H1 (cell line): ENCODE measurements at regions not wholly inside any gene's neighbourhood (a gene's known extent, or its start where the extent isn't known, plus 50 kb on each side); places are given as distances from the start of the nearest gene placed in this dataset.

Experiments
- CTCF ChIA-PET: fragments of 300-600 bp; sonication (Branson Sonifier 250); formaldehyde crosslinking; loops from one replicate; lab custom pipeline; 2021; ENCODE audit not compliant: partially characterized antibody; lab: Charles Lee
- POLR2A ChIA-PET: fragments of 300-600 bp; sonication (Branson Sonifier 250); formaldehyde crosslinking; loops from one replicate; lab custom pipeline; 2021; ENCODE audit warnings: inconsistent platforms; ENCODE audit not compliant: partially characterized antibody; lab: Charles Lee
- DNase-seq, 2 experiments: peaks; one replicate each; pipeline versions ENCODE4 v3.0.0 to v3.0.0-alpha.2; 2010 to 2022; ENCODE audit warnings: low spot score in 2 of 2, low read depth in 1 of 2, mixed read lengths in 1 of 2
- FAIRE-seq: peaks from 2 replicates; lab custom pipeline; 2011; peaks lifted over from hg19 to GRCh38; lab: Jason Lieb, UNC
- H2AFZ ChIP-seq: 2 replicates; pipeline ENCODE4 v1.8.1; 2012; ENCODE audit warnings: low read length, inconsistent platforms
- H2AK5ac ChIP-seq: 2 replicates; pipeline ENCODE4 v1.6.1; 2013; ENCODE audit warnings: low read depth, low read length
- H2BK120ac ChIP-seq: replicated peaks from 2 replicates; pipeline ENCODE3; 2013; ENCODE audit warnings: low read depth, low read length, inconsistent platforms
- H2BK12ac ChIP-seq: 2 replicates; pipeline ENCODE4 v1.6.1; 2013; ENCODE audit warnings: low read depth, low read length
- H2BK15ac ChIP-seq: 2 replicates; pipeline ENCODE4 v1.6.1; 2013; ENCODE audit warnings: low read length
- H2BK20ac ChIP-seq: 2 replicates; pipeline ENCODE4 v1.6.1; 2013; ENCODE audit warnings: low read length
- H2BK5ac ChIP-seq: 2 replicates; pipeline ENCODE4 v1.6.1; 2013; ENCODE audit warnings: low read depth, low read length
- H3K14ac ChIP-seq: 2 replicates; pipeline ENCODE4 v1.6.1; 2013; ENCODE audit warnings: inconsistent platforms; ENCODE audit not compliant: insufficient read length
- H3K18ac ChIP-seq: 2 replicates; pipeline ENCODE4 v1.6.1; 2013; ENCODE audit warnings: low read length; ENCODE audit errors: extremely low read depth
- H3K23ac ChIP-seq: 2 replicates; pipeline ENCODE4 v1.6.1; 2013; ENCODE audit warnings: inconsistent platforms; ENCODE audit not compliant: insufficient read length
- H3K23me2 ChIP-seq: 2 replicates; pipeline ENCODE4 v1.6.1; 2013; ENCODE audit warnings: low read depth, low read length
- H3K27ac ChIP-seq: 2 replicates; pipeline ENCODE4 v1.6.1; 2011; ENCODE audit warnings: low read depth, low read length, inconsistent platforms
- H3K27me3 ChIP-seq, 4 experiments: replicated peaks in 1 of 4; 1 replicate in 1 of 4; 2 replicates in 3 of 4; pipeline versions ENCODE4 v1.6.1 to v1.8.1; 2011 to 2013; ENCODE audit warnings: low read length in 3 of 4, mild to moderate bottlenecking in 3 of 4, inconsistent platforms in 2 of 4, mixed read lengths in 2 of 4, moderate library complexity in 1 of 4; ENCODE audit not compliant: control insufficient read depth in 3 of 4, insufficient read depth in 3 of 4; ENCODE audit errors: extremely low read depth in 1 of 4
- H3K36me3 ChIP-seq, 4 experiments: 2 replicates each; pipeline versions ENCODE4 v1.6.1 to v1.8.1; 2011 to 2013; ENCODE audit warnings: mild to moderate bottlenecking in 4 of 4, low read length in 3 of 4, moderate library complexity in 2 of 4, control low read depth in 1 of 4, inconsistent platforms in 1 of 4; ENCODE audit not compliant: insufficient read depth in 4 of 4, control insufficient read depth in 2 of 4
- H3K4ac ChIP-seq: replicated peaks from 2 replicates; pipeline ENCODE3; 2013; ENCODE audit warnings: low read length, low read depth, mixed read lengths, inconsistent platforms; ENCODE audit not compliant: insufficient read length
- H3K4me1 ChIP-seq, 4 experiments: replicated peaks in 1 of 4; 1 replicate in 1 of 4; 2 replicates in 3 of 4; pipeline versions ENCODE4 v1.6.1 to v1.8.1; 2011 to 2013; ENCODE audit warnings: low read length in 3 of 4, inconsistent platforms in 2 of 4, mixed read lengths in 1 of 4; ENCODE audit not compliant: insufficient read depth in 4 of 4, control insufficient read depth in 3 of 4
- H3K4me2 ChIP-seq, 2 experiments: 2 replicates each; pipeline versions ENCODE4 v1.6.1 to v1.8.1; 2011 to 2013; ENCODE audit warnings: low read depth in 2 of 2, low read length in 2 of 2, control low read depth in 1 of 2, inconsistent platforms in 1 of 2, mild to moderate bottlenecking in 1 of 2; ENCODE audit not compliant: insufficient read depth in 1 of 2
- H3K4me3 ChIP-seq, 4 experiments: fragments of 200-600, 300-600 bp in 1 of 4; sonication (generic), shearing (Covaris generic), sonication (Bioruptor Twin) in 1 of 4; 2 replicates each; pipeline versions ENCODE4 v1.5.1 to v1.8.1; 2011 to 2016; ENCODE audit warnings: low read length in 4 of 4, low read depth in 3 of 4, control low read depth in 2 of 4, inconsistent platforms in 2 of 4, mild to moderate bottlenecking in 2 of 4, mixed read lengths in 1 of 4, moderate library complexity in 1 of 4; ENCODE audit not compliant: insufficient read depth in 2 of 4; ENCODE audit errors: extremely low read depth in 1 of 4
- H3K56ac ChIP-seq: replicated peaks from 2 replicates; pipeline ENCODE3; 2013; ENCODE audit warnings: low read depth, mild to moderate bottlenecking, mixed read lengths, low read length, inconsistent platforms; ENCODE audit not compliant: insufficient read length
- H3K79me1 ChIP-seq: 2 replicates; pipeline ENCODE4 v1.6.1; 2013; ENCODE audit warnings: low read depth, low read length, control low read depth
- H3K79me2 ChIP-seq, 2 experiments: 2 replicates each; pipeline versions ENCODE4 v1.6.1 to v1.8.1; 2012 to 2013; ENCODE audit warnings: low read length in 2 of 2, mild to moderate bottlenecking in 2 of 2, inconsistent platforms in 1 of 2; ENCODE audit not compliant: insufficient read depth in 2 of 2, control insufficient read depth in 1 of 2
- H3K9ac ChIP-seq, 4 experiments: replicated peaks in 1 of 4; 1 replicate in 1 of 4; 2 replicates in 3 of 4; pipeline versions ENCODE4 v1.6.1 to v1.8.1; 2011 to 2013; ENCODE audit warnings: low read depth in 3 of 4, low read length in 3 of 4, control low read depth in 2 of 4, mild to moderate bottlenecking in 2 of 4, moderate library complexity in 2 of 4, inconsistent platforms in 1 of 4; ENCODE audit errors: extremely low read depth in 1 of 4
- H3K9me3 ChIP-seq, 2 experiments: 2 replicates each; pipeline versions ENCODE4 v1.6.1 to v1.8.1; 2012 to 2013; ENCODE audit warnings: mild to moderate bottlenecking in 2 of 2, moderate library complexity in 2 of 2, control low read depth in 1 of 2, inconsistent platforms in 1 of 2, low read depth in 1 of 2, low read length in 1 of 2, mixed read lengths in 1 of 2; ENCODE audit not compliant: insufficient read depth in 2 of 2
- H4K20me1 ChIP-seq, 2 experiments: replicated peaks in 1 of 2; 2 replicates each; pipeline versions ENCODE3 to v1.8.1; 2011 to 2013; ENCODE audit warnings: inconsistent platforms in 2 of 2, low read length in 2 of 2, mild to moderate bottlenecking in 1 of 2; ENCODE audit not compliant: insufficient read depth in 2 of 2, control insufficient read depth in 1 of 2
- H4K5ac ChIP-seq: 2 replicates; pipeline ENCODE4 v1.6.1; 2013; ENCODE audit warnings: low read length, low read depth, mixed read lengths, inconsistent platforms; ENCODE audit not compliant: insufficient read length
- H4K8ac ChIP-seq: 2 replicates; pipeline ENCODE4 v1.8.0; 2013; ENCODE audit warnings: mild to moderate bottlenecking, moderate library complexity, low read length, inconsistent platforms; ENCODE audit not compliant: insufficient read depth; ENCODE audit errors: extremely low read depth
- H4K91ac ChIP-seq: replicated peaks from 2 replicates; pipeline ENCODE3; 2013; ENCODE audit warnings: low read length, mixed read lengths, inconsistent platforms; ENCODE audit not compliant: insufficient read length
- BRCA1 ChIP-seq: IDR thresholded peaks from 2 replicates; pipeline ENCODE4 v1.6.1; 2012; ENCODE audit warnings: low read depth, low read length, improper control_type of control experiment
- CHD1 ChIP-seq: IDR thresholded peaks from 2 replicates; pipeline ENCODE4 v1.6.1; 2012; ENCODE audit warnings: low read depth, low read length, improper control_type of control experiment
- CREB1 ChIP-seq: IDR thresholded peaks from 2 replicates; pipeline ENCODE4 v1.6.1; 2012; ENCODE audit warnings: inconsistent platforms
- CTCF ChIP-seq, 3 experiments: IDR thresholded peaks; 1 replicate in 2 of 3; 2 replicates in 1 of 3; pipeline versions ENCODE4 v1.5.1 to v1.6.1; 2011; ENCODE audit warnings: low read length in 3 of 3, mild to moderate bottlenecking in 3 of 3, inconsistent platforms in 2 of 3, low read depth in 1 of 3, moderate library complexity in 1 of 3; ENCODE audit not compliant: insufficient read depth in 1 of 3; ENCODE audit errors: control extremely low read depth in 1 of 3
- FOSL1 ChIP-seq: IDR thresholded peaks from 2 replicates; pipeline ENCODE4 v1.6.1; 2011; ENCODE audit warnings: mild to moderate bottlenecking, low read depth, low read length, moderate library complexity; ENCODE audit not compliant: insufficient read depth
- MAX ChIP-seq: IDR thresholded peaks from 2 replicates; pipeline ENCODE4 v1.6.1; 2012; ENCODE audit warnings: inconsistent platforms
- NRF1 ChIP-seq: IDR thresholded peaks from 2 replicates; pipeline ENCODE4 v1.6.1; 2011; ENCODE audit warnings: mild to moderate bottlenecking, low read depth, low read length, improper control_type of control experiment
- POU5F1 ChIP-seq: IDR thresholded peaks from 2 replicates; pipeline ENCODE4 v1.6.1; 2011; ENCODE audit warnings: low read depth, mild to moderate bottlenecking, low read length, moderate library complexity
- RAD21 ChIP-seq, 2 experiments: IDR thresholded peaks in 1 of 2; conservative IDR thresholded peaks in 1 of 2; 2 replicates each; pipeline ENCODE4 v1.6.1; 2011; ENCODE audit warnings: low read depth in 2 of 2, low read length in 2 of 2, improper control_type of control experiment in 1 of 2, inconsistent platforms in 1 of 2, mild to moderate bottlenecking in 1 of 2, moderate library complexity in 1 of 2
- RBBP5 ChIP-seq: IDR thresholded peaks from 2 replicates; pipeline ENCODE4 v1.7.1; 2012; ENCODE audit warnings: low read depth, mild to moderate bottlenecking, inconsistent platforms, low read length, moderate library complexity, borderline replicate concordance
- RNF2 ChIP-seq: fragments of 200-900, 300-1000 bp; sonication (generic); IDR thresholded peaks from 2 replicates; pipeline ENCODE4 v1.7.1; 2016; ENCODE audit warnings: borderline replicate concordance, low read depth, mild to moderate bottlenecking, antibody characterized with exemption, low read length; ENCODE audit not compliant: poor library complexity, severe bottlenecking; ENCODE audit errors: missing control alignments
- TEAD4 ChIP-seq: IDR thresholded peaks from 2 replicates; pipeline ENCODE4 v1.6.1; 2012; ENCODE audit warnings: low read depth, low read length, inconsistent platforms, mixed read lengths
- WGBS, 2 experiments: shearing (Covaris generic) in 1 of 2; methylation state at CpG; one replicate each; pipeline versions ENCODE4 v1.1.6 to v1.1.7; 2013 to 2015; ENCODE audit warnings: low lambda C conversion rate in 2 of 2, mixed read lengths in 2 of 2, inconsistent platforms in 1 of 2, low coverage in 1 of 2, missing lambda C conversion rate in 1 of 2; ENCODE audit not compliant: insufficient replicate concordance in 2 of 2, insufficient coverage in 1 of 2, insufficient read length in 1 of 2; ENCODE audit errors: extremely low coverage in 1 of 2, missing lambda C conversion rate in 1 of 2; 5-methylcytosine and 5-hydroxymethylcytosine counted together

GRCh38 chr16:22753451-22753850 is 60.5 kb upstream of the HS3ST2 start:
- Histone ChIP-seq H2AK5ac (no peak overlapping the region), H2BK120ac (no peak overlapping the region), H3K27me3 (no peaks in the 10 kb centered on the region), H3K36me3 (no peaks in the 10 kb centered on the region), H4K8ac (no peak overlapping the region), H3K9ac (no peak overlapping the region), H2AFZ (no peak overlapping the region), H3K56ac (no peak overlapping the region), H3K27ac (no peak overlapping the region), H4K91ac (no peak overlapping the region), H3K23me2 (no peaks in the 10 kb centered on the region; the same call in 1 of the 2 replicates), H3K4me1 (no peaks in the 10 kb centered on the region), H2BK12ac (no peak overlapping the region), H2BK5ac (no peak overlapping the region), H2BK20ac (no peak overlapping the region), H3K79me2 (no peaks in the 10 kb centered on the region), H3K4me2 (no peak overlapping the region), H3K18ac (no peak overlapping the region), H2BK15ac (no peak overlapping the region), H3K23ac (no peak overlapping the region), H3K4ac (no peak overlapping the region), H3K4me3 (no peak overlapping the region), H4K5ac (no peak overlapping the region), H3K79me1 (no peaks in the 10 kb centered on the region), H3K9me3 (0 out of 4 replicates have a peak, but pooled peaks cover 0 to 3% of the 10 kb centered on the region in 2 experiments), H4K20me1 (no peaks in the 10 kb centered on the region), H3K14ac (no peak overlapping the region)
- POLR2A ChIA-PET = no interaction called here
- CTCF ChIA-PET = no interaction called here
- FAIRE-seq (no peak), DNase-seq (no peak)
- WGBS, 2 experiments = 81% methylated on average over 2 of the region's 2 CpGs; no CpG with 5 or more reads in 1 of the 2 experiments
- TF ChIP-seq RBBP5 = no peak
- no peak for TF ChIP-seq FOSL1
- no peak for TF ChIP-seq BRCA1
- no peak for TF ChIP-seq CREB1
- no peak for TF ChIP-seq NRF1
- no peak for TF ChIP-seq MAX
- no peak for TF ChIP-seq POU5F1
- no peak for TF ChIP-seq CHD1
- TF ChIP-seq CTCF (IDR thresholded peaks at IDR 0.05; ENCODE audit: control extremely low read depth in 1 of 3, insufficient read depth in 1 of 3, low read depth in 1 of 3, low read length in 3 of 3) = no peak
- no peak for TF ChIP-seq RAD21 (IDR thresholded peaks at IDR 0.05 in 1 of 2, conservative IDR thresholded peaks at IDR 0.05 in 1 of 2; ENCODE audit: low read depth in 2 of 2, low read length in 2 of 2)
- TF ChIP-seq TEAD4 = no peak
- no peak for TF ChIP-seq RNF2
